HepG2 (cell line): ENCODE measurements at regions not wholly inside any gene's neighbourhood (a gene's known extent, or its start where the extent isn't known, plus 50 kb on each side); places are given as distances from the start of the nearest gene placed in this dataset.

Experiments used
- ATAC-seq: fragments of 200-7000 bp; cut with Tn5 transposase; 3 replicates; pipeline ENCODE4 v1.9.1; 2020; ENCODE audit warnings: mild to moderate bottlenecking, moderate library complexity
- BruUV-seq: library from RNA; stranded (reverse); fragments of 400-500 nt; replicated peaks from 2 replicates; lab custom pipeline; 2021; lab: Mats Ljungman, UMichigan
- CTCF ChIA-PET: fragments of 300-600 bp; formaldehyde crosslinking; extraction: SDS; loops from one replicate; lab custom pipeline; 2021; ENCODE audit warnings: low total read pairs, inconsistent platforms, low intra/inter-chr PET ratio; lab: Yijun Ruan, JAX
- POLR2A ChIA-PET: fragments of 350-600 bp; sonication (Branson Sonifier 250); formaldehyde crosslinking; loops from one replicate; lab custom pipeline; 2020; ENCODE audit warnings: antibody characterized with exemption, inconsistent platforms; lab: Yijun Ruan, JAX
- DNase-seq: peaks from one replicate; pipeline ENCODE4 v3.0.0-alpha.2; 2015; ENCODE audit warnings: low spot score
- FAIRE-seq: peaks from 3 replicates; lab custom pipeline; 2011; peaks lifted over from hg19 to GRCh38; lab: Jason Lieb, UNC
- H2AFZ ChIP-seq: one replicate; pipeline ENCODE4 v1.6.1; 2011; ENCODE audit warnings: low read length, inconsistent platforms
- H3K27ac ChIP-seq: fragments of 300-600 bp; 3 replicates; pipeline ENCODE4 v1.8.0; 2011; ENCODE audit warnings: mixed run types, mild to moderate bottlenecking, mixed read lengths, low read length, inconsistent platforms; ENCODE audit not compliant: insufficient read depth; ENCODE audit errors: extremely low read length
- H3K27me3 ChIP-seq, 2 experiments: fragments of 200-600 bp in 1 of 2; 2 replicates in 1 of 2; 3 replicates in 1 of 2; pipeline versions ENCODE4 v1.6.0 to v1.8.0; 2011; ENCODE audit warnings: low read length in 2 of 2, mild to moderate bottlenecking in 2 of 2, moderate library complexity in 2 of 2, inconsistent platforms in 1 of 2; ENCODE audit not compliant: insufficient read depth in 2 of 2, control insufficient read depth in 1 of 2
- H3K36me3 ChIP-seq, 2 experiments: fragments of 200-600 bp in 1 of 2; replicated peaks in 1 of 2; 2 replicates in 1 of 2; 3 replicates in 1 of 2; pipeline versions ENCODE4 v1.5.1 to v1.8.0; 2011; ENCODE audit warnings: low read length in 2 of 2, inconsistent platforms in 1 of 2; ENCODE audit not compliant: insufficient read depth in 2 of 2, control insufficient read depth in 1 of 2
- H3K4me1 ChIP-seq: 2 replicates; pipeline ENCODE4 v1.5.1; 2012; ENCODE audit warnings: low read length, inconsistent platforms; ENCODE audit not compliant: insufficient read depth
- H3K4me2 ChIP-seq: 2 replicates; pipeline ENCODE4 v1.6.0; 2011; ENCODE audit warnings: low read depth, low read length, inconsistent platforms
- H3K4me3 ChIP-seq, 3 experiments: fragments of 200-600 bp in 1 of 3; sonication (generic), shearing (Covaris generic) in 1 of 3; replicated peaks in 1 of 3; 2 replicates each; pipeline ENCODE4 v1.5.1; 2011 to 2016; ENCODE audit warnings: low read length in 3 of 3, inconsistent platforms in 2 of 3, low read depth in 2 of 3, mild to moderate bottlenecking in 2 of 3, control low read depth in 1 of 3, mixed read lengths in 1 of 3; ENCODE audit not compliant: insufficient read depth in 1 of 3
- H3K79me2 ChIP-seq: one replicate; pipeline ENCODE4 v1.6.1; 2011; ENCODE audit warnings: low read length, inconsistent platforms; ENCODE audit not compliant: insufficient read depth
- H3K9ac ChIP-seq: 2 replicates; pipeline ENCODE4 v1.6.0; 2011; ENCODE audit warnings: mild to moderate bottlenecking, low read depth, low read length, inconsistent platforms; ENCODE audit not compliant: insufficient read depth
- H3K9me3 ChIP-seq: 2 replicates; pipeline ENCODE4 v1.5.1; 2012; ENCODE audit warnings: mild to moderate bottlenecking, low read length
- H4K20me1 ChIP-seq: 2 replicates; pipeline ENCODE4 v1.6.0; 2011; ENCODE audit warnings: inconsistent platforms, mild to moderate bottlenecking, low read length, moderate library complexity; ENCODE audit not compliant: insufficient read depth
- ATF3 ChIP-seq: sonication (generic); formaldehyde crosslinking; IDR thresholded peaks from 2 replicates; pipeline ENCODE4 v1.4.0; 2020; ENCODE audit warnings: missing genetic modification reagents
- ESRRA ChIP-seq: sonication (generic); formaldehyde crosslinking; IDR thresholded peaks from 2 replicates; pipeline ENCODE4 v1.5.1; 2020; ENCODE audit warnings: mild to moderate bottlenecking, low read depth, missing genetic modification reagents
- ETV6 ChIP-seq: sonication (generic); formaldehyde crosslinking; conservative IDR thresholded peaks from 2 replicates; pipeline ENCODE4 v1.4.0; 2020; ENCODE audit warnings: missing genetic modification reagents
- FOSL2 ChIP-seq: sonication (generic); formaldehyde crosslinking; IDR thresholded peaks from 2 replicates; pipeline ENCODE4 v1.4.0; 2020; ENCODE audit warnings: missing genetic modification reagents
- HNRNPUL1 ChIP-seq: fragments of 200-400 bp; formaldehyde crosslinking; IDR thresholded peaks from 2 replicates; pipeline ENCODE4 v1.6.1; 2017; ENCODE audit warnings: low read depth, mild to moderate bottlenecking, low read length, moderate library complexity
- IRF1 ChIP-seq: sonication (generic); formaldehyde crosslinking; IDR thresholded peaks from 2 replicates; pipeline ENCODE4 v1.4.0; 2020; ENCODE audit warnings: low read depth, mild to moderate bottlenecking, missing genetic modification reagents
- MED13 ChIP-seq: sonication (generic); formaldehyde crosslinking; IDR thresholded peaks from 2 replicates; pipeline ENCODE4 v1.5.0; 2020; ENCODE audit warnings: missing genetic modification reagents
- RNF2 ChIP-seq: fragments of 450-650 bp; conservative IDR thresholded peaks from 2 replicates; pipeline ENCODE4 v1.6.1; 2016; ENCODE audit warnings: low read depth
- SMAD1 ChIP-seq: sonication (generic); formaldehyde crosslinking; IDR thresholded peaks from 2 replicates; pipeline ENCODE4 v1.4.0; 2020; ENCODE audit warnings: missing genetic modification reagents, low read depth, mild to moderate bottlenecking, borderline replicate concordance
- TAF1 ChIP-seq: sonication (generic); formaldehyde crosslinking; IDR thresholded peaks from 2 replicates; pipeline ENCODE4 v1.4.0; 2020; ENCODE audit warnings: missing genetic modification reagents
- ZFP36L2 ChIP-seq: sonication (generic); formaldehyde crosslinking; IDR thresholded peaks from 2 replicates; pipeline ENCODE4 v1.4.0; 2020; ENCODE audit warnings: missing genetic modification reagents
- ZFP37 ChIP-seq: sonication (generic); formaldehyde crosslinking; IDR thresholded peaks from 2 replicates; pipeline ENCODE4 v1.4.0; 2020; ENCODE audit warnings: missing genetic modification reagents, borderline replicate concordance
- ZFP90 ChIP-seq: sonication (generic); formaldehyde crosslinking; IDR thresholded peaks from 2 replicates; pipeline ENCODE4 v1.8.0; 2022; ENCODE audit warnings: missing genetic modification reagents, mild to moderate bottlenecking, inconsistent platforms, borderline replicate concordance
- ZGPAT ChIP-seq: IDR thresholded peaks from 2 replicates; pipeline ENCODE4 v1.6.1; 2016; ENCODE audit warnings: mild to moderate bottlenecking
- ZMYM3 ChIP-seq: sonication (generic); formaldehyde crosslinking; IDR thresholded peaks from 2 replicates; pipeline ENCODE4 v1.5.1; 2020; ENCODE audit warnings: mild to moderate bottlenecking, missing genetic modification reagents
- ZNF3 ChIP-seq: IDR thresholded peaks from 2 replicates; pipeline ENCODE4 v1.7.0; 2017; ENCODE audit warnings: inconsistent platforms
- ZUFSP ChIP-seq: sonication (generic); formaldehyde crosslinking; IDR thresholded peaks from 2 replicates; pipeline ENCODE4 v1.9.0; 2021; ENCODE audit warnings: missing genetic modification reagents, mild to moderate bottlenecking, borderline replicate concordance
- WGBS: methylation state at CpG from one replicate; pipeline ENCODE4 v1.1.6; 2017; ENCODE audit warnings: low lambda C conversion rate; 5-methylcytosine and 5-hydroxymethylcytosine counted together
- in situ Hi-C: cut with HindIII; loops from 2 replicates; pipeline ENCODE4 v1.10.0; 2017; ENCODE audit warnings: low pct_unique_long_range_greater_than_20kb; ENCODE audit not compliant: extremely low pct_ligation_motif_present
- intact Hi-C: fragments of 100-400 bp; cut with micrococcal nuclease; formaldehyde crosslinking; loops from one replicate; pipeline ENCODE4 v1.10.0; 2022; ENCODE audit not compliant: unreplicated experiment
- TF ChIP-seq, protein P1 (sequence below): sonication (generic); formaldehyde crosslinking; IDR thresholded peaks from 2 replicates; pipeline ENCODE4 v1.8.0; 2022; ENCODE audit warnings: mild to moderate bottlenecking, missing genetic modification reagents, moderate library complexity

DNA sequence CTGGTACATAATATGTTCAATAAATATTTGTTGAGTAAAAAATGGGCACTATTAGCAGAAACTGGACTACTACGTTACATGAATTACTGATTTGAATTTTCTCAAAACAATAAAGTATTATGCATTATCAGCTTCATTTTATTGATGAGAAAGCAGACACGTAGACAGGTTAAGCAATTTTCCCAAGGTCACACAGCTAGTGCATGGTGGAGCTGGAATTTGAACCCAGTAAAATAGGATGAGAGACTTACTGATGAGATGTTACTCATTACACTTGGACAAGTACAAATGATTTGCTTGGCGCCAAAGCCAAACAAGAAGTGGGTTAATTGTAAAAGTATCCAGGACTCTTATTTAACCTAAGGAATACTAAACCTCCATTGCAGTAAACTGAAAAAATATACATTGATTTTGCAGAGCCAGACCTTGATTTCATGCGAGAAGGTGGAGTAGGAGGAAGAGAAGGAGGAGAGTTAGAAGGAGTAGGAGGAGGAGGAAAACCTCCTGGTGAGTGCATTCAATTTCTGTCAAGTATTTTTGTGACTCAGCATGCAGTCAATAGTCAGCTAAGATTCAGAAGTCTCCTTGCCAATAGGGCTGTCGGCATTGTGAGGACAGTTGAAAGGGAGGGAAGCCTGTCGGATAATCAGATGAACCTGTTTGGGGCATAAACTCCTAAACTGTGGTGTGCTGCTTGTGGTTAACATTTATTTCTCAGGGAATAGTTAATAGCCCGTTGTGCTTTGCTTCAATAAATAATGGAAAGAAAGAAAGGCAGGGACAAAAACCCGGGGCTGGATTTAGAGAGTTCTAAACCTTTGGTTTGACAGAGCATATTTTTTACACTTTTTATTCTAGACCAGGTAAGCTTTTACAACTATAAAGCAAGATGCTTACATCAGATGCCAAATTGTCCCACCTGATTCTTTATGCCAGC lies 77.0 kb upstream of the TACR1 start (continued):
- TF ChIP-seq, protein P1, sequence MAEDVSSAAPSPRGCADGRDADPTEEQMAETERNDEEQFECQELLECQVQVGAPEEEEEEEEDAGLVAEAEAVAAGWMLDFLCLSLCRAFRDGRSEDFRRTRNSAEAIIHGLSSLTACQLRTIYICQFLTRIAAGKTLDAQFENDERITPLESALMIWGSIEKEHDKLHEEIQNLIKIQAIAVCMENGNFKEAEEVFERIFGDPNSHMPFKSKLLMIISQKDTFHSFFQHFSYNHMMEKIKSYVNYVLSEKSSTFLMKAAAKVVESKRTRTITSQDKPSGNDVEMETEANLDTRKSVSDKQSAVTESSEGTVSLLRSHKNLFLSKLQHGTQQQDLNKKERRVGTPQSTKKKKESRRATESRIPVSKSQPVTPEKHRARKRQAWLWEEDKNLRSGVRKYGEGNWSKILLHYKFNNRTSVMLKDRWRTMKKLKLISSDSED (CRISPR knock-in tag), result no peak
- TF ChIP-seq ZFP36L2 (CRISPR knock-in tag), result no peak
- TF ChIP-seq ATF3 (CRISPR knock-in tag), result no peak
- no peak for TF ChIP-seq TAF1 (CRISPR knock-in tag)
- TF ChIP-seq ZMYM3 (CRISPR knock-in tag), result no peak
- no peak for TF ChIP-seq FOSL2 (CRISPR knock-in tag)

DNA sequence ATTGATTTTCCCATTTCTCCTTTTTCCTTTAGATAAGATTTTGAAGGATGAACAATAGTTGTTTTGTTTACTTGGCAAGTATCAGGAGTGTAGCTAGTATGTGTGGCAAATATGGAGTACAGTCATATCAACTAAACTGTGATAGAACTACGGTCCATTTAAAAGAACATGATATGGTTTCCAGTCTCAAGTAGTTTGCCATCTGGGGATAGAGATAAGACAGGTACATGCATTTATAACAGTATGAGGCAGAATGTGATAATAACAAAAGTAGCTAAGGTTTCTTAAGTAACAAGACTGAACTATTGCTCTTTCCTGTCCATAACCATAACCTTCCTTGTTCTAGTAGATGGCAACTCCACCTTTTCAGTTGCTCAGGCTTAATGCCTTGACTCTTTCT lies 75.6 kb upstream of the TACR1 start:
- H3K4me3 ChIP-seq, result no peak overlapping the region
- no peaks in the 10 kb centered on the region for H3K79me2 ChIP-seq
- no peak overlapping the region for H3K9ac ChIP-seq
- H3K36me3 ChIP-seq, result no peaks in the 10 kb centered on the region
- H3K9me3 ChIP-seq, result no peaks in the 10 kb centered on the region
- H2AFZ ChIP-seq, result no peak overlapping the region
- 48% methylated on average over 1 of the region's 1 CpG for WGBS
- in situ Hi-C loops, result no loop called here
- CTCF ChIA-PET, result no interaction called here
- H3K4me1 ChIP-seq, result peaks cover 13% of the 10 kb centered on the region
- no TSS peak for BruUV-seq
- H4K20me1 ChIP-seq, result no peaks in the 10 kb centered on the region
- H3K27me3 ChIP-seq, result no peaks in the 10 kb centered on the region
- POLR2A ChIA-PET, result no interaction called here
- ATAC-seq, result no peak
- FAIRE-seq, result no peak
- intact Hi-C loops, result no loop called here
- H3K27ac ChIP-seq, result no peak overlapping the region
- no peak for DNase-seq
- no peak overlapping the region for H3K4me2 ChIP-seq
- no peak for TF ChIP-seq ZNF3 (CRISPR knock-in tag)
- TF ChIP-seq IRF1, result no peak
- TF ChIP-seq ZFP90 (CRISPR knock-in tag), result no peak
- no peak for TF ChIP-seq ZGPAT (CRISPR knock-in tag)
- no peak for TF ChIP-seq MED13 (CRISPR knock-in tag)
- no peak for TF ChIP-seq HNRNPUL1
- no peak for TF ChIP-seq ZFP37
- TF ChIP-seq ETV6 (CRISPR knock-in tag), result no peak
- TF ChIP-seq SMAD1 (CRISPR knock-in tag), result no peak
- no peak for TF ChIP-seq ZUFSP (CRISPR knock-in tag)
- no peak for TF ChIP-seq ESRRA (CRISPR knock-in tag)
- no peak for TF ChIP-seq RNF2
